H9 (cell line): ENCODE measurements at regions not wholly inside any gene's neighbourhood (a gene's known extent, or its start where the extent isn't known, plus 50 kb on each side); places are given as distances from the start of the nearest gene placed in this dataset.

Experiments used
- DNase-seq: peaks from one replicate; pipeline ENCODE4 v3.0.0-alpha.2; 2017
- H2AFZ ChIP-seq: one replicate; pipeline ENCODE4 v1.6.1; 2013; ENCODE audit warnings: mild to moderate bottlenecking, low read length, control low read depth, moderate library complexity
- H2AK5ac ChIP-seq: 2 replicates; pipeline ENCODE4 v1.6.1; 2013; ENCODE audit warnings: low read length, control low read depth, mixed read lengths; ENCODE audit not compliant: insufficient read length
- H2BK120ac ChIP-seq: one replicate; pipeline ENCODE4 v1.6.1; 2013; ENCODE audit warnings: low read depth, mild to moderate bottlenecking, low read length, control low read depth, inconsistent platforms; ENCODE audit not compliant: poor library complexity, severe bottlenecking
- H2BK12ac ChIP-seq: 2 replicates; pipeline ENCODE4 v1.6.1; 2013; ENCODE audit warnings: low read length, control low read depth, mixed read lengths, low read depth; ENCODE audit not compliant: insufficient read length
- H2BK15ac ChIP-seq: 2 replicates; pipeline ENCODE4 v1.6.1; 2013; ENCODE audit warnings: low read depth, low read length, control low read depth
- H2BK20ac ChIP-seq: one replicate; pipeline ENCODE4 v1.6.1; 2013; ENCODE audit warnings: low read depth, mild to moderate bottlenecking, low read length, control low read depth, inconsistent platforms; ENCODE audit not compliant: poor library complexity, severe bottlenecking
- H2BK5ac ChIP-seq: 2 replicates; pipeline ENCODE4 v1.6.1; 2013; ENCODE audit warnings: low read length, control low read depth, mixed read lengths; ENCODE audit not compliant: insufficient read length
- H3K14ac ChIP-seq: 2 replicates; pipeline ENCODE4 v1.6.1; 2013; ENCODE audit warnings: low read length, control low read depth; ENCODE audit not compliant: insufficient read depth
- H3K18ac ChIP-seq: 2 replicates; pipeline ENCODE4 v1.6.1; 2013; ENCODE audit warnings: low read depth, mild to moderate bottlenecking, mixed read lengths, low read length, control low read depth; ENCODE audit not compliant: insufficient read length
- H3K23ac ChIP-seq: 2 replicates; pipeline ENCODE4 v1.6.1; 2013; ENCODE audit warnings: low read length, control low read depth, mixed read lengths, low read depth; ENCODE audit not compliant: insufficient read length
- H3K23me2 ChIP-seq: 2 replicates; pipeline ENCODE4 v1.6.1; 2013; ENCODE audit warnings: low read depth, mild to moderate bottlenecking, mixed read lengths, low read length, control low read depth; ENCODE audit not compliant: insufficient read length, poor library complexity, severe bottlenecking
- H3K27ac ChIP-seq: 2 replicates; pipeline ENCODE4 v1.5.1; 2013; ENCODE audit warnings: low read length, control low read depth, mixed read lengths, low read depth; ENCODE audit not compliant: insufficient read length
- H3K27me3 ChIP-seq: 2 replicates; pipeline ENCODE4 v1.6.1; 2013; ENCODE audit warnings: low read length, control low read depth, inconsistent platforms; ENCODE audit not compliant: insufficient read depth
- H3K4ac ChIP-seq: 2 replicates; pipeline ENCODE4 v1.6.1; 2013; ENCODE audit warnings: low read depth, mild to moderate bottlenecking, control low read depth, inconsistent platforms, low read length, moderate library complexity
- H3K4me1 ChIP-seq: 2 replicates; pipeline ENCODE4 v1.6.1; 2013; ENCODE audit warnings: low read length, control low read depth, inconsistent platforms; ENCODE audit not compliant: insufficient read depth
- H3K4me2 ChIP-seq: 2 replicates; pipeline ENCODE4 v1.6.1; 2013; ENCODE audit warnings: low read length, control low read depth, mixed read lengths; ENCODE audit not compliant: insufficient read length, insufficient read depth
- H3K56ac ChIP-seq: 2 replicates; pipeline ENCODE4 v1.6.1; 2013; ENCODE audit warnings: low read depth, mild to moderate bottlenecking, mixed read lengths, low read length, control low read depth; ENCODE audit not compliant: insufficient read length
- H3K79me1 ChIP-seq: 2 replicates; pipeline ENCODE4 v1.6.1; 2013; ENCODE audit warnings: low read depth, mild to moderate bottlenecking, moderate library complexity, low read length, control low read depth, inconsistent platforms; ENCODE audit not compliant: insufficient read depth, poor library complexity, severe bottlenecking
- H3K79me2 ChIP-seq: 2 replicates; pipeline ENCODE4 v1.6.1; 2013; ENCODE audit warnings: low read length, control low read depth, inconsistent platforms; ENCODE audit not compliant: insufficient read depth
- H3K9ac ChIP-seq: 2 replicates; pipeline ENCODE4 v1.6.1; 2013; ENCODE audit warnings: low read length, control low read depth, mixed read lengths; ENCODE audit not compliant: insufficient read length; ENCODE audit errors: extremely low read depth
- H3K9me3 ChIP-seq: one replicate; pipeline ENCODE4 v1.6.1; 2013; ENCODE audit warnings: low read depth, low read length, inconsistent platforms; ENCODE audit not compliant: control insufficient read depth
- H3T11ph ChIP-seq: one replicate; pipeline ENCODE4 v1.6.1; 2013; ENCODE audit warnings: mild to moderate bottlenecking, low read length, control low read depth, inconsistent platforms
- H4K20me1 ChIP-seq: one replicate; pipeline ENCODE4 v1.6.1; 2013; ENCODE audit not compliant: control insufficient read depth, insufficient read length, insufficient read depth
- H4K5ac ChIP-seq: 2 replicates; pipeline ENCODE4 v1.6.1; 2013; ENCODE audit warnings: low read depth, mild to moderate bottlenecking, mixed read lengths, low read length, control low read depth; ENCODE audit not compliant: insufficient read length
- H4K8ac ChIP-seq: replicated peaks from 2 replicates; pipeline ENCODE4 v1.6.1; 2013; ENCODE audit warnings: low read length, control low read depth, mixed read lengths, low read depth; ENCODE audit not compliant: insufficient read length
- H4K91ac ChIP-seq: 2 replicates; pipeline ENCODE4 v1.6.1; 2013; ENCODE audit warnings: low read depth, mild to moderate bottlenecking, moderate library complexity, mixed read lengths, low read length, control low read depth; ENCODE audit not compliant: insufficient read length
- H3K27ac Mint-ChIP-seq, 3 experiments: 2 replicates in 2 of 3; 3 replicates in 1 of 3; pipeline ENCODE4 v1.8.0; 2020 to 2021; ENCODE audit warnings: mixed read lengths in 3 of 3, mild to moderate bottlenecking in 1 of 3, moderate library complexity in 1 of 3
- H3K27me3 Mint-ChIP-seq: 2 replicates; pipeline ENCODE4 v1.8.0; 2021; ENCODE audit warnings: low read depth, mild to moderate bottlenecking, moderate library complexity, mixed read lengths
- H3K36me3 Mint-ChIP-seq, 3 experiments: 2 replicates in 2 of 3; 3 replicates in 1 of 3; pipeline ENCODE4 v1.8.0; 2020 to 2021; ENCODE audit warnings: low read depth in 3 of 3, mixed read lengths in 3 of 3; ENCODE audit not compliant: insufficient read depth in 1 of 3
- H3K4me1 Mint-ChIP-seq, 2 experiments: 2 replicates each; pipeline ENCODE4 v1.8.0; 2020; ENCODE audit warnings: mixed read lengths in 2 of 2
- H3K4me3 Mint-ChIP-seq, 2 experiments: 2 replicates in 1 of 2; 3 replicates in 1 of 2; pipeline ENCODE4 v1.8.0; 2020 to 2021; ENCODE audit warnings: mild to moderate bottlenecking in 2 of 2, mixed read lengths in 2 of 2, moderate library complexity in 1 of 2
- H3K9me3 Mint-ChIP-seq, 2 experiments: 2 replicates in 1 of 2; 3 replicates in 1 of 2; pipeline ENCODE4 v1.8.0; 2020; ENCODE audit warnings: mild to moderate bottlenecking in 2 of 2, mixed read lengths in 2 of 2, moderate library complexity in 1 of 2
- WGBS: extraction: QIAGEN DNeasy Blood & Tissue Kit; methylation state at CpG from one replicate; pipeline ENCODE4 v1.1.7; 2013; ENCODE audit warnings: missing lambda C conversion rate, low lambda C conversion rate, mixed read lengths; ENCODE audit not compliant: insufficient read length; ENCODE audit errors: extremely low coverage; 5-methylcytosine and 5-hydroxymethylcytosine counted together
- TF ChIP-seq, protein P1 (sequence below): fragments of 200-600 bp; sonication (generic); conservative IDR thresholded peaks from 3 replicates; pipeline ENCODE4 v1.8.0; 2021; ENCODE audit warnings: antibody characterized with exemption, mild to moderate bottlenecking

DNA sequence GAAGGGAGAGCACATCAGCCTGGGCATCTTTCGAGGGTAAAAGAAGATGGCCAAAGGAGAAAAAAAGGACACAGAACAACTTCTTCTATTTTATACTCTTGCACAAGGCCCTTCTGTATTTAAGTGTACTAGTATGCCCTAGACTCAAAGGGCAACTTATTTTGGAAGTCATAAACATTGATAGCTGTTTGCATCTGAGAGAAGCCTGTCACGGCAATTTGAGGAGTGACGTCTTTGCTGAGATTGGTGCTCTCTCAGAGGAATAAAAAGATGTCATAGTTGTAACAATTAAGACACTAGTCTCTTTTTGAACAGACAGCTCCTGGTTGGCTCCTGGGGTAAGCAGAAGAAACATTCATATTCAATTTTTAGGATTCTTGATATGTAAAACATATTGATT, 260.4 kb upstream of the TTC14 start:
- Histone ChIP-seq H3K4ac (no peak overlapping the region), H3K14ac (no peak overlapping the region), H3K4me2 (no peak overlapping the region), H4K8ac (no peak overlapping the region), H3T11ph (no peak overlapping the region), H3K18ac (no peak overlapping the region), H4K91ac (no peak overlapping the region), H3K27me3 (no peaks in the 10 kb centered on the region), H3K9ac (no peak overlapping the region), H2BK5ac (no peak overlapping the region), H3K4me1 (no peaks in the 10 kb centered on the region), H2BK20ac (no peak overlapping the region), H4K20me1 (no peaks in the 10 kb centered on the region), H3K23ac (no peak overlapping the region), H2BK15ac (no peak overlapping the region), H2AK5ac (no peak overlapping the region), H4K5ac (no peak overlapping the region), H3K9me3 (no peaks in the 10 kb centered on the region), H2AFZ (no peak overlapping the region), H3K79me1 (no peaks in the 10 kb centered on the region), H2BK12ac (no peak overlapping the region), H3K56ac (no peak overlapping the region), H3K23me2 (no peaks in the 10 kb centered on the region), H3K79me2 (no peaks in the 10 kb centered on the region), H3K27ac (no peak overlapping the region), H2BK120ac (no peak overlapping the region)
- Mint-ChIP-seq H3K27ac (no peak overlapping the region), H3K4me3 (no peak overlapping the region), H3K27me3 (no peaks in the 10 kb centered on the region), H3K9me3 (no peaks in the 10 kb centered on the region), H3K36me3 (no peaks in the 10 kb centered on the region; a peak in 1 of 7 replicates), H3K4me1 (no peaks in the 10 kb centered on the region)
- WGBS: no CpG with 5 or more reads among the region's 3 CpGs
- no peak for DNase-seq
- TF ChIP-seq, protein P1, sequence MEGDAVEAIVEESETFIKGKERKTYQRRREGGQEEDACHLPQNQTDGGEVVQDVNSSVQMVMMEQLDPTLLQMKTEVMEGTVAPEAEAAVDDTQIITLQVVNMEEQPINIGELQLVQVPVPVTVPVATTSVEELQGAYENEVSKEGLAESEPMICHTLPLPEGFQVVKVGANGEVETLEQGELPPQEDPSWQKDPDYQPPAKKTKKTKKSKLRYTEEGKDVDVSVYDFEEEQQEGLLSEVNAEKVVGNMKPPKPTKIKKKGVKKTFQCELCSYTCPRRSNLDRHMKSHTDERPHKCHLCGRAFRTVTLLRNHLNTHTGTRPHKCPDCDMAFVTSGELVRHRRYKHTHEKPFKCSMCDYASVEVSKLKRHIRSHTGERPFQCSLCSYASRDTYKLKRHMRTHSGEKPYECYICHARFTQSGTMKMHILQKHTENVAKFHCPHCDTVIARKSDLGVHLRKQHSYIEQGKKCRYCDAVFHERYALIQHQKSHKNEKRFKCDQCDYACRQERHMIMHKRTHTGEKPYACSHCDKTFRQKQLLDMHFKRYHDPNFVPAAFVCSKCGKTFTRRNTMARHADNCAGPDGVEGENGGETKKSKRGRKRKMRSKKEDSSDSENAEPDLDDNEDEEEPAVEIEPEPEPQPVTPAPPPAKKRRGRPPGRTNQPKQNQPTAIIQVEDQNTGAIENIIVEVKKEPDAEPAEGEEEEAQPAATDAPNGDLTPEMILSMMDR: no peak
